SK-N-MC (cell line): ENCODE measurements at regions not wholly inside any gene's neighbourhood (a gene's known extent, or its start where the extent isn't known, plus 50 kb on each side); places are given as distances from the start of the nearest gene placed in this dataset.

Experiments used
- EZH2 ChIP-seq: fragments of 200-600 bp; sonication (generic); IDR thresholded peaks from one replicate; pipeline ENCODE4 v1.6.1; 2017; ENCODE audit warnings: antibody characterized with exemption
- POLR2AphosphoS5 ChIP-seq: IDR thresholded peaks from 2 replicates; pipeline ENCODE4 v1.6.1; 2012; ENCODE audit warnings: mild to moderate bottlenecking, low read depth, low read length, borderline replicate concordance

- no peak for TF ChIP-seq POLR2AphosphoS5
- no peak for TF ChIP-seq EZH2
These were observed 166.1 kb upstream of the KIAA1217 start for GRCh38 chr10:24042884-24043283.
